Activated naive CD8-positive, alpha-beta T cell treated with anti-CD3 and anti-CD28 coated beads, Interleukin-2, amount 10 ng/mL, durations not matched to agents 7 days and 5 days (primary cell): ENCODE measurements at regions not wholly inside any gene's neighbourhood (a gene's known extent, or its start where the extent isn't known, plus 50 kb on each side); places are given as distances from the start of the nearest gene placed in this dataset.
"Not testable (repeated sequence)": the region's sequence is repeated elsewhere in the genome, so short reads cannot be mapped to it uniquely, and the experiment has no call there.

ENCODE experiments used
- ATAC-seq: fragments of 150-1000 bp; cut with Tn5 transposase; one replicate; pipeline ENCODE4 v1.10.0; 2021; ENCODE audit warnings: low read depth, moderate library complexity
- POLR2A ChIA-PET: fragments of 350-600 bp; sonication (Branson Sonifier 250); formaldehyde crosslinking; loops from one replicate; lab custom pipeline; 2021; ENCODE audit warnings: antibody characterized with exemption; lab: Charles Lee
- DNase-seq: peaks from one replicate; pipeline ENCODE4 v3.0.0; 2021
- H3K27ac Mint-ChIP-seq: one replicate; pipeline ENCODE4 v1.8.0; 2022; ENCODE audit warnings: mild to moderate bottlenecking, mixed read lengths
- H3K27me3 Mint-ChIP-seq: one replicate; pipeline ENCODE4 v1.8.0; 2022; ENCODE audit warnings: mild to moderate bottlenecking, moderate library complexity, mixed read lengths
- H3K36me3 Mint-ChIP-seq: one replicate; pipeline ENCODE4 v1.8.0; 2021; ENCODE audit warnings: mild to moderate bottlenecking, mixed read lengths
- H3K4me1 Mint-ChIP-seq: one replicate; pipeline ENCODE4 v1.8.0; 2021; ENCODE audit warnings: mixed read lengths
- H3K4me3 Mint-ChIP-seq: one replicate; pipeline ENCODE4 v1.8.0; 2022; ENCODE audit warnings: mild to moderate bottlenecking, moderate library complexity, mixed read lengths
- H3K9me3 Mint-ChIP-seq: one replicate; pipeline ENCODE4 v1.8.0; 2021; ENCODE audit warnings: mixed read lengths

DNA sequence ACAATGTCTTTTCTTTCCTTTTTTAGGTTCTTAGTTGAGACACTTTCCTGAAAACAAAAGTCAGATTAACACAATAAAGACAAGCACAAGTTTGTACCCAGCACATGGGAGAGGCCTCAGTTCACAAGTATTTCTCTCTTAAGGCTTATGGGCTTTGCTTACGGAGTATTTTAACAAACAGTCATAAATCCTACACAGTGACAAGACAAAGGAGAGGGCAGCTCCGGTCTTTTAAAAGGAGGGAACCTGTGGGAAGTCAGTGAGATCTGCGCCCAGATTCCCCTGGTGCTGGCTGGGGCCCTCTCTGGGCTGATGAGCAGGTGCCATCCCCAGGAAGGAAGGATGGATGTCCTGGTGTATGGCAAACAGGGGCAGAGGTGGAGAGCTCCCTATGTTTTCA, 398.6 kb downstream of the ACTR3B start:
- H3K9me3 Mint-ChIP-seq: peaks cover 8% of the 10 kb centered on the region
- no peaks in the 10 kb centered on the region for H3K36me3 Mint-ChIP-seq
- POLR2A ChIA-PET: no interaction called here
- H3K27ac Mint-ChIP-seq: no peak overlapping the region
- H3K27me3 Mint-ChIP-seq: no peaks in the 10 kb centered on the region
- no peaks in the 10 kb centered on the region for H3K4me1 Mint-ChIP-seq
- no peak overlapping the region for H3K4me3 Mint-ChIP-seq
- ATAC-seq (no peak), DNase-seq (no peak)

DNA sequence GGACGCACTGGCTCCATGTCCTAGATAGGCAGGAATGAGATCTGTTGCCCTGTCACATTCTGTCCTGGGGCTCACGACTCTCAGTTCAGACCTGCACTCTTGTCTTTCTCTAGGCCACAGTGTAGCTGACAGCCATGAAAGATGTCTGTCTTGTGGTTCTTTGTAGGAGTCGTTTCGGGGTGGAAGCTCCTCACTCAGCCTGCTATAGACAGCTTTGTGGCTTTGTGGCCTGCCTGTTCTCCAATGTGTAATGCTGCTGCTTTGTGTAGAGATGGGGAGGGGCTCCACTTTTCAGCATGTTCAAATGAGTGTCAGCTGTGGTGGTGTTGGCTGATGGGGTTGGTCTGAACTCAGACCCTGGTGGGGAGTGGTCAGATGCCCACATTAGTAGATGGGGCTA, 410.7 kb downstream of the ACTR3B start:
- no peak overlapping the region for H3K4me3 Mint-ChIP-seq
- POLR2A ChIA-PET: no interaction called here
- no peaks in the 10 kb centered on the region for H3K27me3 Mint-ChIP-seq
- no peak overlapping the region for H3K27ac Mint-ChIP-seq
- H3K9me3 Mint-ChIP-seq: peaks cover 4% of the 10 kb centered on the region
- no peaks in the 10 kb centered on the region for H3K4me1 Mint-ChIP-seq
- H3K36me3 Mint-ChIP-seq: no peaks in the 10 kb centered on the region
- DNase-seq (no peak), ATAC-seq (no peak)

DNA sequence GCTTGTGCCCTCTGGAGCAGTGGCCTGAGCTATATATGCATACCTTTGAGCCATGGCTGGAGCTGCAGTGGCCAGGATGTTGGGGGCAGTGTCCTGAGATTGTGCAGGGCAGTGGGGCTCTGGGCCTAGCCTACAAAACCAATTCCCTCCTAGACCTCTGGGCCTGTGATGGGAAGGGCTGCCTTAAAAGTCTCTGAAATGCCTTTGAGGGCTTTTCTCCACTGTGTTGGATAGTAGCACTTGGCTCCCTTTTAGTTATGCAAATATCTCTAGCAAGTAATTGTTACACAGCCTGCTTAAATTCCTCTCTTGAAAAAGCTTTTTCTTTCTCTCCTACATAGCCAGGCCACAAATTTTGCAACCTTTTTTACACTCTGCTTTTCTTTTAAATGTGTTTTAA, 426.4 kb downstream of the ACTR3B start:
- no peaks in the 10 kb centered on the region for H3K9me3 Mint-ChIP-seq
- H3K4me3 Mint-ChIP-seq: no peak overlapping the region

DNA sequence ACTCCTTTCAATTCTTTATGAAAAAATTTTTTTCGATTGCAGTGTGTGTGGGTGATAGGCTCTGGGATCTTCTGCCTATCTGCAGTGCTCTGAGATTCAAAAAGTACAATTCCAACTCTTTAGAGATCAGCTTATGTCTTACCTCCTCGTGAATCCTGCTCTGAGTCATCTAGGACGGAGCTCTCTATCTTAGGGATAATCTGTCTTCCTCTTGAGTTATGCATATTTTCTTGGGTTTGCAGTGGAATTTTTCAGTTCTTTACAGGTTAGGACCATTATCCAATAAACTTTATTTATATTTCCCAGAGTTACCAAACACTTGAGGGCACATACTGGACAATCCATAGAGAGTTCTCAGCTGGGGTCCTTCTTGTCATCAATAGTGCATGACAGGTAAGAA, 428.6 kb downstream of the ACTR3B start:
- ATAC-seq: no peak
- Mint-ChIP-seq H3K4me1 (no peaks in the 10 kb centered on the region), H3K36me3 (peaks cover 1% of the 10 kb centered on the region), H3K4me3 (no peak overlapping the region), H3K9me3 (no peaks in the 10 kb centered on the region), H3K27me3 (no peaks in the 10 kb centered on the region), H3K27ac (no peak overlapping the region)
- POLR2A ChIA-PET: no interaction called here
- no peak for DNase-seq

More for the DNA sequence above, 426.4 kb downstream of the ACTR3B start:
- POLR2A ChIA-PET: no interaction called here
- ATAC-seq: no peak
- H3K27me3 Mint-ChIP-seq: no peaks in the 10 kb centered on the region
- peaks cover 1% of the 10 kb centered on the region for H3K36me3 Mint-ChIP-seq
- no peak overlapping the region for H3K27ac Mint-ChIP-seq
- DNase-seq: no peak
- no peaks in the 10 kb centered on the region for H3K4me1 Mint-ChIP-seq

DNA sequence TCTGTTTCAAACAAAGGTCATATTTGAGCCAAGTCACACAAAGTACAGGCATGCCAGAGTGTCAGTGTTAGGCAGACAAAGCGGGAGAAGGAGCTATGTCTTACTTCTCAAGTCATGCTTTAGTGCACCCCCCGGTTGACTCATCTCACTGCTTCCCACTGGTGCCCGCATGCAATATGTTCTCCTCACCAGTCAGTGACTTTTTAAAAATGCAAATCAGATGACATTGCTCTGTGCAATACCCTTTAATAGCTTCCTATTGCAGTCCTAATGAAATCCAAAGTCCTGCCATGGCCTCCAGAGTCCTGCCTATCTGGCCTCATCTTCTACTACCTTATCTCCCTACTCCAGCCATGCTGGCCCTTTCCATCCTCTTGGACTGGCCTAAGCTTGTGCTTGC, 429.1 kb downstream of the ACTR3B start:
- DNase-seq: no peak
- H3K4me1 Mint-ChIP-seq: no peaks in the 10 kb centered on the region
- H3K27me3 Mint-ChIP-seq: no peaks in the 10 kb centered on the region
- no peak for ATAC-seq
- no peaks in the 10 kb centered on the region for H3K9me3 Mint-ChIP-seq
- no peak overlapping the region for H3K4me3 Mint-ChIP-seq
- H3K27ac Mint-ChIP-seq: no peak overlapping the region
- no peaks in the 10 kb centered on the region for H3K36me3 Mint-ChIP-seq
- POLR2A ChIA-PET: no interaction called here

DNA sequence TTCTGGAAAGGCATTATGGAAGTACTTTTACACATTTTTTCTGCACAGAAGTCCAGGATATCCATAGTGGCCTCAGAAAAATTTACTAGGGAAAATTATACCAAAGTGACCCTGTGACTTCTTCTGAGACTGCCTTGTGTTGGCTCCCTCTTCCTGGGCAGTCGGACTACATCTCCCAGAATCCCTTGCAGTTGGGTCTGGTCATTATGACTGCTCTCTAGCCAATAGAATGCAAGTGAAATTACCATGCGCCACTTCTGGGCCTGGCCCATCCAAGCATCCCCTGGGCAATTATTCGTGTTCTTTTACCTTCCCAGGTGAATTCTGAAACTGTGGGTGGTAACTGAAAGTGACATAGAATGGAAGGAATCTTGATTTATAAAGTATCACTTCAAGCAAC, 430.9 kb downstream of the ACTR3B start:
- no peaks in the 10 kb centered on the region for H3K36me3 Mint-ChIP-seq
- ATAC-seq (no peak), DNase-seq (no peak)
- no peak overlapping the region for H3K4me3 Mint-ChIP-seq
- H3K27me3 Mint-ChIP-seq: no peaks in the 10 kb centered on the region
- H3K9me3 Mint-ChIP-seq: no peaks in the 10 kb centered on the region
- no peak overlapping the region for H3K27ac Mint-ChIP-seq
- POLR2A ChIA-PET: no interaction called here
- H3K4me1 Mint-ChIP-seq: no peaks in the 10 kb centered on the region

DNA sequence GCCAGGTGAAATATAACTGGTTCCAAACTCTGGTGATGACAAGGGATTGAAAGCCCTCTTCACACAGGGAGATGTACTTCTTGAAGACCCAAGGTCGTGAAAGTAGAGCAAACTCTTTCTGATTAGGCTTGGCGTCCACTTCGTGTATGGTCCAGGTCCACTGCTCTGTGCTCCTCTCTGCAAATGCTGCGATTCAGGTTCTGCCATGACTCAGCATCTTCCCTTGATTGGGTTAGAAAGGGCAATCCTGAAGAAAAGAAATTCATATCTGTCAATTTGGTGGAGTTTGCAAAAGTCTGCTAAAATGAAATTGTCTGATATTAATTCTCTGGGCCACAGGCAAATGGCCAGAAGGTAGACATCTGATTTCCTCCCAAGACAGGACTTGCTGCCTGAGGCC, 431.4 kb downstream of the ACTR3B start:
- H3K36me3 Mint-ChIP-seq: no peaks in the 10 kb centered on the region
- H3K27me3 Mint-ChIP-seq: no peaks in the 10 kb centered on the region
- ATAC-seq (no peak), DNase-seq (no peak)
- H3K27ac Mint-ChIP-seq: no peak overlapping the region
- no peak overlapping the region for H3K4me3 Mint-ChIP-seq
- H3K4me1 Mint-ChIP-seq: no peaks in the 10 kb centered on the region
- POLR2A ChIA-PET: no interaction called here
- H3K9me3 Mint-ChIP-seq: no peaks in the 10 kb centered on the region

DNA sequence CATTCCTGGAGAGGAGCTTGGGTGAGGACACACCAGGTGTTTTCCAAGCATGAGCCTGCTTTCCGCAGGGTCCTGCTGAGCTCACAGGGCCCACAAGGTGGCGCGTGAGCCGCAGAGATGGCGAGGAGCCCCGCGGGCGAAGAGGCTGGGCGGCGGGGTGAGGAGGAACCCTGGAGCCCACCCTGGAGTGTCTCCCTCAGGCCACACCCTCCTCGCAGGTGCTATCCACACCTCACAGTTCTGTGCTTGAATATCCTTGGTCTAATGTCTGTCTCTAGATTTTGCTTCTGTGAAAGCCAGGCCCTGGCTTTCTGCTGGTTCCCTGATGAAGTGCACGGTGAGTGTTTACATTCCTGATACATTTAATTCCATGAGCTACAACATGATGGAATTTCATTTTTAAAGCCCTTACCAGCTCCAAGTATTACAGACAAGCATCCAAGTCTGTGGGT, 433.6 kb downstream of the ACTR3B start:
- Mint-ChIP-seq H3K27ac (no peak overlapping the region), H3K9me3 (peaks cover under 1% of the 10 kb centered on the region), H3K4me3 (no peak overlapping the region), H3K4me1 (no peaks in the 10 kb centered on the region), H3K27me3 (no peaks in the 10 kb centered on the region), H3K36me3 (no peaks in the 10 kb centered on the region)
- DNase-seq (peak; percentile 33), ATAC-seq (no peak)
- POLR2A ChIA-PET: interaction anchor here (0.5 kb wide), 1 partner anchor 493 kb away, joined by 3 read pairs; no protein-coding TSS in a partner anchor

DNA sequence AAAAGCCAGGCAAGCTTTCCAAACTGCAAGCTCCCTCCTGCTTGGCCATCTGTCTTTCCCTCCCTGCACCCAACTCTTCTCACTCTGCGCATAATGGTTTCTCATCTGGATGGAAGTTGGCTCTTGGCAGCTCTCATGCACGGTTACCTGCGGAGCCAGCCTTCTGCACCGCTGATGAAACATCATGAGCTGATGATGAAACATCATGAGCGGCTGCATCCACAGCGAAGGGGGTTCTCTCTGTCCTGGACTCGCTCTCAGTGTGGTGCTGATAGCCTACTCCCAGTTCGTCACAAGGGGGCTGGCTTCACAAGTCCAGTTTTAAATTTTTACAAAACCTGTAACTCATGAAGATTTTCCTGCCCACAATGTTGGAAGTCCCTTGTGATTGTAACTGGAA, 457.5 kb downstream of the ACTR3B start:
- Mint-ChIP-seq H3K4me1 (no peaks in the 10 kb centered on the region), H3K27ac (no peak overlapping the region), H3K4me3 (no peak overlapping the region), H3K36me3 (no peaks in the 10 kb centered on the region), H3K27me3 (no peaks in the 10 kb centered on the region), H3K9me3 (peaks cover 20% of the 10 kb centered on the region)
- POLR2A ChIA-PET: no interaction called here
- DNase-seq (no peak), ATAC-seq (no peak)

DNA sequence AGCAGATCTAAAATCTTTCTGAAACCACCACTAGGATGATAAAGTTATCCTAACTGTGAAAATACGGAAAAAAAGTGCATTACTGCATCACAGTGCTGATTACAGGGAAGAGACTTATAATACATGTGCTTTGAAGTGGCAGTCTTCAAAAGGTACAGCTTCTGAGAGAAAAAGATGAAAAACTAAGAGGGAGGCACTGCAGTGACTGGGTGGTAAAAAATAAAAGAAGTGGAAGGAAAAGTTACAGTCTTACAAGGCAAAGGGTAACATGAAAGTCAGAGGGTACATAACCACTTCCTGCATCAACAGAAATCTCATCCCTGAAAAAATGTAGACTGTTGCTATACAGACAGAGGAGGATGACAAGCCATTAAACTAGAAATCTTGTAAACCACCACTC, 465.3 kb downstream of the ACTR3B start:
- no peaks in the 10 kb centered on the region for H3K27me3 Mint-ChIP-seq
- POLR2A ChIA-PET: no interaction called here
- no peaks in the 10 kb centered on the region for H3K4me1 Mint-ChIP-seq

DNA sequence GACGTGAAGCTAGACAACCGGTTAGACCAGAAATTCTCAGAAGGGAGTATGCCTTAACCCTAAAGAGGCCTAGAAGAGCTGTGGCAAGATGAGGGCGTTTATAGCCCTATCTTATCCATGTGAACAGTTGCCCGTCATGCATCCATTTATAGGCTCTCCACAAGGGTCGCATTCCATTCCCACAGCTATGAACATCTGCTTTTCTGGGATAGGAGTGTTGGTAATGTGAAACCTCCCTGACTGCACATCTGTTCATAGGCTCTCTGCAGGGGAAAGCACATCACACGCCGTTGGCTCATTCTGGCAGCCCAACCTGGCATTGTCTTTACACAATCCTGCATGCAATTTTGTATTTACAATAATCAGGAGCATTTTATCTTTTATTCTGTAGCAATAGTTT, 485.6 kb downstream of the ACTR3B start:
- POLR2A ChIA-PET, ATAC-seq: not testable (repeated sequence)

More for the DNA sequence above, 465.3 kb downstream of the ACTR3B start:
- Mint-ChIP-seq H3K27ac (no peak overlapping the region), H3K9me3 (peaks cover 16% of the 10 kb centered on the region), H3K36me3 (no peaks in the 10 kb centered on the region), H3K4me3 (no peak overlapping the region)
- no peak for DNase-seq
- no peak for ATAC-seq

DNA sequence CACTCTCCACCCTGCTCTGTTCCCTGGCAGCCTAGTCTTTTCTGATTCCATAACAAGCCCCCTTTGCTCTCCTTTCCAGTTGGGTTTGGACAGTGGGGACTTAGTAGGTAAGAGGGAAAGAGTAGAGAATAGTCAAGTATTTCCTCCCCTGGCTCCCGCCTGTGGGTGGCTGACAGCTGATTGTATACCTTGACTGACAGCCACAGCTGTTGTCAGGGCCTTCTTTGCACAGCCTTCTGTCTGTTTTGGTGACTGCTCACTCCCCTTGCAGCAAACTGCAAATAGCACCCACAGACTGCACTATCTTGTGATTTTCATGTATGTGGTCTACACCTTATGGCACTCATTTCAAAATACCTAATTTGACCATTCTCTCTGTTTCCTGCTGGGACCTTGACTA, 486.3 kb downstream of the ACTR3B start:
- Mint-ChIP-seq H3K27ac (no peak overlapping the region), H3K27me3 (no peaks in the 10 kb centered on the region), H3K9me3 (peaks cover 4% of the 10 kb centered on the region), H3K36me3 (no peaks in the 10 kb centered on the region), H3K4me1 (no peaks in the 10 kb centered on the region), H3K4me3 (no peak overlapping the region)
- ATAC-seq (no peak), DNase-seq (no peak)
- POLR2A ChIA-PET: no interaction called here

More for the DNA sequence above, 485.6 kb downstream of the ACTR3B start:
- not testable (repeated sequence) for H3K27me3 Mint-ChIP-seq, H3K27ac Mint-ChIP-seq, DNase-seq, H3K4me1 Mint-ChIP-seq, H3K9me3 Mint-ChIP-seq, H3K4me3 Mint-ChIP-seq, H3K36me3 Mint-ChIP-seq

DNA sequence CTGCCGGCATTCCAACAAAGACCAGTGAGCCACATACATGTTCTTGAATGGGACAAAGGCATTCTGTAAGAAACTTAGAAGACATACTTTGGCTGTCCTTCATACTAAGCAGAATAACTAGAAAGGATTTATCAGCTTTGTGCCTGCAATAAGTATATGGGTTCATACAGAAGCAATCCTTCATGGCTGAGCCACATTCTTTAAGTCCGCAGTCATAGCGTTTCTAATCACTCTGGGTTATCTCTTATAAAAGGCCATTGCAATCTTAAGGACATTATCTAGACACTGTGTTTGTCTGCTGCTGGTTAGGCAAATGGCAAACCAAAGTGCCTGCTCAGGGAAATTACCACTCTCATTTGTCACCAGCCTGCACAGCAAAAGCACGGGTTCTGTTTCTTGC, 488.4 kb downstream of the ACTR3B start:
- H3K4me1 Mint-ChIP-seq: no peaks in the 10 kb centered on the region
- H3K9me3 Mint-ChIP-seq: peaks cover 3% of the 10 kb centered on the region
- H3K36me3 Mint-ChIP-seq: no peaks in the 10 kb centered on the region
- ATAC-seq: no peak
- POLR2A ChIA-PET: no interaction called here
- H3K4me3 Mint-ChIP-seq: no peak overlapping the region
- no peak for DNase-seq
- no peak overlapping the region for H3K27ac Mint-ChIP-seq
- H3K27me3 Mint-ChIP-seq: no peaks in the 10 kb centered on the region

DNA sequence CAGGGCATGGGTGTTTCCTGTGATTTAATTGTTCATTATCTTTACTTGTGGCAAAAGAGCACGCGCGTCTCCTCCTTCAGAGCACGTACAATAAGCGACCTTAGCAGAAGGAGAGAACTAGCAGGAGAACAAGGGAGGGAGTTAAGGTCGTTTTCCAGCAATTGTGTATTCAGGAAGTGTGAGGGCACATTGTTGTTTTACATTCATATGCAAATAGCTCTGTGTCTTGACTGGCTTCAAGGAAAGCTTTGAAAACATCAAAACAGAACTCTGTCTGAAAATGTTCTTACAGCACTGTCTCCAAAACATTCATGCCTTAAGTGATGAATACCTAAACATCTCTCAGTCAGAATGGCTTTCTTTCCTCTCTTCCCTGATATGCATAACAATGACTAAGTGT, 499.1 kb downstream of the ACTR3B start:
- Mint-ChIP-seq H3K4me1 (no peaks in the 10 kb centered on the region), H3K27ac (no peak overlapping the region), H3K36me3 (no peaks in the 10 kb centered on the region), H3K9me3 (no peaks in the 10 kb centered on the region), H3K27me3 (no peaks in the 10 kb centered on the region), H3K4me3 (no peak overlapping the region)
- DNase-seq (no peak), ATAC-seq (no peak)
- POLR2A ChIA-PET: no interaction called here

DNA sequence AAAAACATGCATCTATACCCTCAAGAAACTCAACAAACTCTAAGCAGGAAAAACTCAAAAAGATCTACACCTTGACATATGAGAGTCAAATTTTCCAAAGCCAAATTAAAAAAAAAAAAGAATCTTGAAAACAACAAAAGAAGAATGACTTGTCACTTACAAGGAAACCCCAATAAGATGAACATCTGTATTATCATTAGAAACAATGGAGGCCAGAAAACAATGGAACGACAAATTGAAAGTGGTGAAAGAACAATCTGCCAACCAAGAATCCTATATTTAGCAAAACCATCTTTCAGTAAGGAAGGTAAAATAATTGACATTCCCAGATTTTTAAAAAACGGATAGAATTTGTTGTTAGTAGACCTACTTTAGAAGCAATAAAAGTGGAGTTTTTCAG, 516.8 kb downstream of the ACTR3B start:
- Mint-ChIP-seq H3K4me1 (no peaks in the 10 kb centered on the region), H3K27me3 (no peaks in the 10 kb centered on the region), H3K9me3 (peaks cover 1% of the 10 kb centered on the region), H3K4me3 (no peak overlapping the region), H3K27ac (no peak overlapping the region), H3K36me3 (no peaks in the 10 kb centered on the region)
- ATAC-seq: no peak
- POLR2A ChIA-PET: no interaction called here
- DNase-seq: no peak
